GM18870 (cell line): ENCODE measurements at regions not wholly inside any gene's neighbourhood (a gene's known extent, or its start where the extent isn't known, plus 50 kb on each side); places are given as distances from the start of the nearest gene placed in this dataset.
"Not testable (repeated sequence)": the region's sequence is repeated elsewhere in the genome, so short reads cannot be mapped to it uniquely, and the experiment has no call there.

Source experiments
- ATAC-seq: cut with Tn5 transposase; IDR thresholded peaks from one replicate; pipeline ENCODE4 v1.9.1; 2021; ENCODE audit warnings: moderate library complexity; ENCODE audit not compliant: unreplicated experiment

DNA sequence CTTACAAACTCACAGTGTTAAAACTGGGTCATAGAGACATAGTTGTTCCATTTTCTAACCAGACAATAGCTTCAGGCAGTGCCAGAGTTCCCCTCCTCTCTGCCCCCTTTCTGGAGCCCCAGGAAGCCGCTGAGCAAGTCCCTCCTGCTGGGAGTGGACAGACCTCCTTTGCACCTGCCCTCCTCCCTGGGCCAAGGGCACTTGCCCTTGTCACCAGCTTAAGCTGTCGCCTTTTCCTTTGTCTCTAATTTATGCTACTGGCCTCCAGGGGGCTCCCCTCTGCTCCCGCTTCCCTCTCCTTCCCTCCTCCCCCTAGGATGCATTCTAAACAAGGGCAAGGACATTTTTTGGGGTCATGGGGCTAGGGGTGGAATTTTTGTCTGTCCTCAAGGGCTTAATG, 182.4 kb downstream of the MIS18A start:
- ATAC-seq = no peak

DNA sequence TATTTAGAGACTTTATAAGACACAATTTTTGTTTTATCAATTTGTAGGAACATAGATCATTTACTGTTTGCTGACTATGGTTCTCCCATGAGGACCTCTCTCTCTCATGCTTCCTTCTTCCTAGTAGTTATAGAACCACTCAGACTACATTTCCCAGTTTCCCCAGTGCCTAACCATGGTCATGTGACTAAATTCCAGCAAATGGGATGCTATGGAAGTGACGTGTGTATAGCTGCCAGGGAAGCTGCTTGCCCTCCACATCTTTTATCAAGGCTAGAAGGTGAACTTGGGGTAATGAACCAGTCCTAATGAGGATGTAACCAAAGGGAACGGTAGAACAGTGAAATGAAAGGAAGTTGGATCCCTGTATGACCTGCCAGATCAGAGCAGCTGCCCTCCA, 184.0 kb downstream of the MIS18A start:
- ATAC-seq = no peak

DNA sequence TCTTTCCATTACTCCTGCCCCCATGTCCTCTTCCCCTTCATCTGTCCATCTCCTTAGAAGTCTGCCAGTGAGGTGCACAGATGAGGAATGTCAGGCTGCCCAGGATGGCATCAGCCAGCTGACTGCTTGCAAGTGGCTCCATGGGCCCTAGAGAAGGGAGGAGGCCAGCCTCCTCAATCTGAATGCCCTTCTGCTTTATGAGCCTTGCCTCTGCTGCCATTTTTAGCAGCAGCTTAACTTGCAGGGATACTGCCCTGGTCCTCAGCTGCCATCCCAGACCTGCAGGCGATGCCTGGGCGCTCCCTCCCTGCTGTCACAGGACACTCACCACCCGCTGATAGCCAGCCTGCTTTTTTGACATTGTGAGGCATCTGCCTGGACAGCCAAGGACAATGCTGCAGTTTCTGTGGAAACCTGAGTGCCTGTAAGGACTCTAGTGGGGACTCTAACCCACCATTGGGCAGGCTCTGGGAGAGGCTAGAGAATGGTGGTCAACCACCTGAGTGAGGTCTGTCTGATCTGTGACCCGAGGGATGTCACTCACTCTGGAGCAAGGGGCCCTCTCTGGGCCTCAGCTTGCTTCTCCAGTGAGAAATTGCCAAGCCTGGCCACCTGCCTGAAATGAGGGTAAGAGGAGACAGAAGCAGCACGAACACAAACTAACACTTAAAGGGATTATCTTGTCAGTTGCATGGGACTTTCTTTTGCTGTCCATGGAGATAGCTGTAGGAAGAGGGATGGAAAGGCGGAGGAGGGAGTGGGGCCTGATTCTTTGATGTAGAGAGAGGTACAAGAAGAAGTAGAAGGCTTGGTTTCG, 185.0 kb downstream of the MIS18A start:
- no peak for ATAC-seq

DNA sequence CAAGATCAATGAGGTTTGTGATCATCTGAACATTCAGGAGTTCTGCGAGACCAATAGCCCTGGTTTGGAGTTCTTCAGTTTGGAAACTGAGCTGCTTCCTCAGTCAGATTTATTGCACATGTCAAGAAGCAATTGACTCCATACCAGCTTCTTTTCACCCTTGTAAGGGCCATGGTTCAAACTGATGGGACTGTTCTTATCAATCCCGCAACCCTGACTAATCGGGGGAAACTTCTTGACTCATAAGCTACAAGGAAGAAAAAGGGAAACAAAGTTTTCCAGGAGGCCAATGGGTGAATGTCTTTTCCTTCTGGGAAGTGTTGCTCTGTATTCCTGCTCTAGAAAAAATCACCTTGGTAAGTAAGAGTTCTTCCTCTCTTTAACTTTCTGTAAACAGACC, 187.9 kb downstream of the MIS18A start:
- no peak for ATAC-seq

DNA sequence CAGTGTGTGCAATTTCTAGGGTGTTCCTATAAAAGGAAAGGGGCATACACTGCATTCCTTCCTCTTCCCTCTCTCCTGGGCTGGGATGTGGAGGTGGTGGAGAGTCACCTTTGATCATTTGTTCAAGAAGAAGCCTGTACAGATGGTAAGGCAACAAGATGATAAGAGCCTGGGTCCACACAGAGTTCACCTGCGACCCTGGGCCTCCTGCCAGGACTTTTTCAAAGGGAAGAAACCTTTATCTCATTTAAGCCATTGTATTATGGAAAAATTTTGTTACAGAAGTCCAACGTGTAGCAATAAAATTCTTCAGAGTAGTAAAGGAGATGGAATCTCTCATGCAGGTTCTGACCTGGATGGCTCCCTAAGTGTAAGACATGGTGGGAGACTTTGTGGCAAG, 189.1 kb downstream of the MIS18A start:
- ATAC-seq = no peak

DNA sequence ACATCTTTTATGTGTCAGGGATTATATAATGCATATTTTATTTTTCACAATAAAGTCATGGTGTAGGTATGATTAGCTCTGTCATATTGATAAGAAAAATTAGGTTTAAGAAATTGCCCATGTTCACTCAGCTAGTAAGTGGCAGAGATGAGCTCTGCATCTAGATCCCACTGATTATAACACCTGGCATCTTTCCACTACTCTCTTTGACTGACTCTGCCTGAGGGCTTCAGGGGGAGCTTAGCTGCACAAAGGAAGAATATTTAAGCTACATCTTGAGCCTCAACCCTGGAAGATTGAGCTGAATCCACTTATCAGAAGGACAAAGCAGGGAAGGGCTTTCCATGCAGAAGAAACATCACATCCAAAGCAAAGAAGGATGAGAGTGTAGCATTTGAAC, 190.4 kb downstream of the MIS18A start:
- ATAC-seq = no peak

DNA sequence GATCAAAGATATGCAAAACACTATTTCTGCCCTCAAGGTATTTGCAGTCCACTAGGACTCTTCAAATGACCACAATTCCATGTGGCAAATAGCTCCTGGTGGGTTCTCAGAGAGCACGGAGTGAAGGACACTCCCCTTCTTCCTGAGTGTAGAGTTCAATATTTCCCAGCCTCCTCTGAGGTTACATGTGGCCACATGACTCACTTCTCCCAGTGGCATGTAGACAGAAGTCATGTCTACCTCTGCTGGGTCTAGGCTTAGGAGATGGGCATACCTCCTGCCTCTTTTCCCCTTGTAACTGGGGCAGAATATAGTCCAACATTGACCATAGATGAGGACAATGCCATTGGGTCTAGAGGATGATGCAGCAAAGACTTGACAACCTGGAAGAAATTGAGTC, 191.4 kb downstream of the MIS18A start:
- no peak for ATAC-seq

DNA sequence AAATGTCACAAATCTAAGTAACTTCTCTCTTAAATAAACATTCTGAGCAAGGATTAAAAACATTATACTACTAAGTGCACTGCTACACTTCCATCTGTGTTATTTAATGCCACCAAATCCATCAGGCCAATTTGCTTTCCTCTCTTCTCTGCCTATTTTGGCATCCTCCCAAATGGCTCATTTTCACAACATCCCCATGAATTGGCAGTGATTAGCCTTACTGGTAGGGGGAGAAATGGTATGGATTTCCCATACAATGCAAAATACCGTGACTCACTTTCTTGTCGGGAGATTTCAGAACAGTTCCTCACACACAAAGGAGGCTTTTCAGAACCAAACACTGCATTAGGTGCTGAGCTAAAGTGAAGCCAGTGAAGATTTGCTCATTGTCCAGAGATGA, 195.7 kb downstream of the MIS18A start:
- no peak for ATAC-seq

DNA sequence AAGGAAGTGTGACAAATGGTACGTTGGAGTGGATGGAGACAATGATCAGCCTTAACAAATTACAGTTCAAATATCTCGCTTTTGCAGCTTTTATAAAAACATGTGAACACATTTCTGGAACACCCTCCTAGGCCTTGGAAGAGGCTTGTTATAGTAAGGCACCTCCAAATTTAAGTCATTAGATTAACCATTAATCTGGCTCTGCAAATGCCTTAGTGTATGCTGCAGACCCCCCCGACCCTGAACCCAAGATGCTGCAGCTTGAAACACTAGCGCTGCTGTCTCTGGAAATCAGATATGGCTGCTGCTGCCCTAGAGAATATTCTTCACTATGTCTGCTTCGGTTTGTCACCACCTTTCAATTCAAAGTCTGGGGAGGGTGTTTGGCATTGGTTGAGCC, 196.4 kb downstream of the MIS18A start:
- ATAC-seq = no peak

DNA sequence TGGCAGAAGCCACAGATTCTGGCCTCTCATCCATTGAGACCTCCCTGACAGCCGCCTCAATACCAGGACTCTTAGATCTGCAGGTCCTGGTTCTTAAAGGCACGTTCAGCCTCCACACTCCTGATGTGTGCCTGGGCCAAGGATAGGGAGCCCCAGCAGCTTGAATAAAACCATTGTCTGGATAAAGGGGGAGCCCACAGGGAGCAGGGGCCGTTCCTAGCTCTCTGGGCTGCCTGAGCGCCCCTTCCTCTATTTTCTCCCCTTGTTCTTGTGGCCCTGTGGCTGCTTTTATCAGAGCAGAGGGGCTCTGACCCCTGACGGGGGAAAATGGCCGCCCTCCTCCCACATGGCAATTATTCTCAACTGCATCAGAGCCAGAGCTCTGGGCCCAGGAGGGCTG, 200.8 kb downstream of the HUNK start:
- ATAC-seq = no peak

DNA sequence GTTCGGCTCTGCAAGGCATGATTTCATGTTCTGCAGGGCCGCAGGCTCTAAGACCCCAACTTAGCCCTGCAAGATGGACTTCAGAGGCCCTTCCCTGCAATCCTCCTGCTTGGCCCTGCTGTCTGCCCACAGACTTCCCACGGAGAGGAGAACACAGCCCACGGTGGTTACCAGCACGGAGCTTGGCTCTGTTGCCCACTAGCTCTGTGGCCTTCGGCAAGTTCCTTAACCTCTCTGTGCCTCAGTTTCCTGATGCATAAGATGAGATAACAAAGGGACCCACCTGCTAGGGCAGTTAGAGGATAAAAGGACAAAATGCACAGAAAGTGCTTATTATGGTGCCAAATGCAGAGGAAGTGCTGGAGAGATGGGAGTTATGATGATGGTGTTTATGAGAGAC, 200.4 kb downstream of the HUNK start:
- ATAC-seq = no peak

DNA sequence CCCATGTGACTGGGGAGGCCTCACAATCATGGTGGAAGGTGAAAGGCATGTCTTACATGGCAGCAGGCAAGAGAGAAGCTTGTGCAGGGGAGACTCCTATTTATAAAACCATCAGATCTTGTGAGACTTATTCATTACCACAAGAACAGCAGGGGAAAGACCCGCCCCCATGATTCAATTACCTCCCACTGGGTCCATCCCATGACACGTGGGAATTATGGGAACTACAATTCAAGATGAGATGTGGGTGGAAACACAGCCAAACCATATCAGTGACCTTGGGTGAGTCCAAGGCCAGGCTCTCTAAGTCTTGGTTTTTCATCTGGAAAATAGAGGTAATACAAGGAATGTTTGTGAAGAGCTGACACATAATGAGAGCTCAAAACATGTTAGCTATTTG, 198.8 kb downstream of the HUNK start:
- not testable (repeated sequence) for ATAC-seq

DNA sequence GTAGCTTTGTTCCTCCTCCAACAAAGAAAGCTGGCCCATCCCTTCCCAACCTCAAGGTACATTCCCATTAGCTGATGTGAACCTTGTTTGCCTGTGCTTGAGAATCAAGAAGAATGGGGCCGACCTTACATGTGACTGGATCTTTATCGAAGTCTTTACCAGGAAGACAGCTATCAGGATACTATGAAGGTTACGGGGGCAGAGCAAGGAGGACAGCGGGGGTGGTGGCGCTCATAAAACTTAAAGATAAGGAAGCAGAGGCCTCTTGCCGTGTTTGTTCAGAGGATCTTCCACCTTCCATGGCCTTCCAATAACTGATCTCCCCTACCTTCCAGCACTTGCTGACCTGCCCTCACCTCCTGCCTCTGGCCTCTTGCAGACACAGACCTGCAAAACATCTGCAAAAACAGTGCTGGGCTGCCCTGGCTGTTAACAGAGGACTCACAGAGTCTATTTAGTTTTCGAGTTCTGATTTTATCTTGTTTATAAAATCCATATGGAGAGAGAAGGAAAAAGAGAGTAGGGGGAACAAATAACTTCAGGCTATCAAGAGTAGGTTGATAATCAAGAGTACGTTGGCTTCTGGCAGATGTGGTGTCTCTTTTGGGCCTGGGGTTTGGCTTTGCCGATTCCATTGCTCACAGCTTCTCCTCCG, 198.0 kb downstream of the HUNK start:
- ATAC-seq = no peak

DNA sequence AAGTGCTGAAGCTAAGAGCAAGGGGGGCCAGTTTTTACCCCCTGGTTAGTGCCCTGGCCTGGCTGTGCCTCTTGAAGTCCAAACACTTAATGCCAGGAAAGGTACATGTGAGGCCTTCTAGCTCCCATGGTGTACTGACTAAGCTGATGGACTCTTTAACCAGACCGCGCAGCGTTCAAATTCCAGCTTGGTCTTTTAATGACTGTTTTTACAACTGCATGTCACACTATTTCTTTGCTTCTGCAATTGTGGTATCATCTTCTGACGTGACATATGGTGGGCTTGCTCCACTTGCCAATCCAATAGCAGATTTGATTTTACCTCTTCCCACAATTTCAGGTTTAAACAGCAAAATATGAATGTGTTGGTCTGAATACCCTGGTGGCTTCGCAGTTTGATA, 197.3 kb downstream of the HUNK start:
- no peak for ATAC-seq

DNA sequence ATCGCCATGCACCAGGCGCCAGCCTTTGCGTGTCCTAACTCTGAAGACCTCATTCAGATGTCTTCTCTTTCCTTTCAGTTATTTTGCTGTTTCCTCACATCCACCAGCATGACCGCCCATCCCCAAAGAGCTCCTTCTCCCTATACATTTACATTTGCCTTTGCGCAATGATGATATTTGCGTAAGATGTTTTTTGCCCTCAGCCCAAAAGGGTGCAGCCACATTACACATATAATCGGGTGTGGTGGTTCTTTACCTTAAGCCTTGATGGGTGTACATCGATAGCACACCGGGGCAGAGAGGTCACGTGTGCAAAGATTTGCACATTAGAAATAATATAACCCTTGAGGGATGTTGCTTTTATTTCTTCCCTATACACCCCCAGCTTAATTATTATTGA, 192.8 kb downstream of the HUNK start:
- no peak for ATAC-seq

DNA sequence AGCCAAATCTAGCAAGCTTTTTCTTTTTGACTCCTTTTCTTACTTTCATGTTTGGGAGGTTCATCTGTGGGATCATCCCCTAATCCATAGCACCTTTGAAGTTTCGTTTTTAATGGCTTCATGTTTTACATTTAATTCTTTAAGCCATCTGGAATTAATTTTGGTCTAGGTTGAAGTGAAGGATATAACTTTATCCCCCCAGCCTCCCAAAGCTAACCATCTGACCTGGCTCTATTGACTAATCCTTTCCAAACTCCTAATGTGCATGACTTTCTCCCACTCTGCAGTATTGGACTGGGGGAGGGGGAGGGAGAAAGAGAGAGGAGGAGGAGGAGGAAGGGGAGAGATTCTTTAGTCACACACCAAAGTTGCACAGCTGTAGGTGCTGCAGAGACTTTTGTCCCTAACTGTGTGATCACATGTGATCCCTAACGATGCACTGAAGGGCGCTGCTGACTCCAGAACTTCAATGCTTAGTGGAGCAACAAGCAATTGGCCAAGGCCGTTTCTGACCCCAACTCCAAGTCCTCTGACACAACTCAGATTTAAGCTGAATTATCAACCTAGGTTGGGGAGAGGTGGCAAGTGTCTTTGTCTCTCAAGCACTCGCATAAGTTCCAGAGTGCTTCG, 191.6 kb downstream of the HUNK start:
- no peak for ATAC-seq

DNA sequence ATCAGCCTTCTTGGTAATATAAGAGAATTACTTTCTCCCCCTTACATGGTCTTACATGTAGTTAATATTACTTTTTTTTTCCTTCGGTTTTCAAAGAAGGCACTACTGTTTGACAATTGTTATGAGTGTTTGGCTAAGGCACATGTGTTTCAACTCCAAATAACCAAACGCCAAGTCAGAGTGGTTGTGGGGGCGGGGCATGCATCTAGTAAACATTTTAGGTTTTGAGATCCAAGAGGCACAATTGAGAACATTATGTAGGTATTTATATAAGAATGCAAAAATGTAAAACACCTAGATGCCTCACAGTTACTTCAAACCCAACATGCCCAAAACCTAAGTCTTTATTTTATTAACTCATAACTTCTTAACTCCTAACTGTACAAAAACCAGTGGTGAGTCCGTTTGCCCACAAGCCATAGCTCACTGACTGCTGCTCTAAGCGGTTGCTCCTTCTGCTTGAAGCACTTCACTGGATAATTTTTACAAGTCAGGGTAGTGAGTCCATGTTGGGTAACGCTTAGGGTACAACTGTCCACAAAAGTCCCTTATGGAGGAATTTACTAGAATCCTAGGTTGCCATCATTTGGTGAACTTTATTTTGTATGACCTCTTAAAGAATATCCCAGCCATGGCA, 189.9 kb downstream of the HUNK start:
- ATAC-seq = no peak

DNA sequence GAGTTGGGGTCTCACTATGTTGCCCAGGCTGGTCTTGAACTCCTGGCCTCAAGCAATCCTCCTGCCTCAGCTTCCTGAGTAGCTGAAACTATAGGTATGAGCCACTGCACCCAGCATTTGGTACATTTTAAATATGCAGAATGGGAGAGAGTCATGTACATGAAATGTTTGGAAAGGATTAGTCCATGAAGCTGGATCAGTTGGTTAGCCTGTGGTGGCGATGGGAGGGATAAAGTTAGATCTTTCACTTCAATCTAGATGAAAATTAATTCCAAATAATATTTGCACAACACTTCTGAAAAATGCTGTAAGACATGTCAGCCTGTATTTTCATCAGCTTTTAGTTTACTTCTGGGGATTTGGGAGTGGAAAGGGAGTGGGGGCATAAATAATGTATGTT, 188.9 kb downstream of the HUNK start:
- ATAC-seq = no peak

DNA sequence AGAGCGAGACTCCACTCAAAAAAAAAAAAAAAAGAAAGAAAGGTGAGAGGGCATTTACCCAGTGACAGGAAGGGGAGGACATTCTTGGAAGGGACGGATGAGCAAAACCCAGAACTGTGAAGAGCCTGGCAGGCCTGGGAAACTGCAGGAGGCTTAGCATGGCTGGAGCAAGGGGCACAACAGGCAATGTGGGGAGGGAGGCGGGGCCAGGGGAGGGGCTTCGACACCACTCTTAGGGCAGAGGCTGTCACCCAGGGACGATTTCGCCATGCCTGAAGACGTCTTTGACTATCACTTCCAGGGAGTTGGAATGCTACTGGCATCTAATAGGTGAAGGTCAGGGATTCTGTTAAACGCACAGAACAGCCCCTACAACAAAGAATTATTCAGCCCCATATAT, 184.0 kb downstream of the HUNK start:
- no peak for ATAC-seq

DNA sequence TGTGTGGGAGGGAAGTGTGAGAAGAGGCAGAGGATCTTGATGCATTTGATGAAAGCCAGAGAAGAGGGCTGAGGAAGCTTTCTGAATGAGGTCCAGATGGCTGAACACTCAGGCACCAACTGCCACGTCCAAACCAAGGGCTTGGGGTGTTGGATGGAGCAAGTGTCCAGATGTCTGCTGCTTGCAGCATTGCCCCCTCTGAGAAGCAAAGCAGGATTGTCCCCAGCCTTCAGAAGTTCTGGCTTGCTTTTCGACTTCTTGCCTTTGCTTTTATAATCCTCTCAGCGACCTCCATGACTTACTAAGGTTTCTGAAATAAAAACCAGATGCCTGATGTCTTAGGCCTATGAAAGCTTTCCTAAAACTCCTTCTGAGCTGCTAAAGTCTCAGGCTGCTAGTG, 182.5 kb downstream of the HUNK start:
- ATAC-seq = no peak
